A673 (cell line): ENCODE measurements at regions not wholly inside any gene's neighbourhood (a gene's known extent, or its start where the extent isn't known, plus 50 kb on each side); places are given as distances from the start of the nearest gene placed in this dataset.

Source experiments
- BruUV-seq: library from RNA; stranded (reverse); fragments of 400-500 nt; replicated peaks from 2 replicates; lab custom pipeline; 2021; lab: Mats Ljungman, UMichigan
- CTCF ChIA-PET: fragments of 300-600 bp; sonication (Branson Sonifier 250); formaldehyde crosslinking; loops from one replicate; lab custom pipeline; 2022; ENCODE audit warnings: antibody characterized with exemption; lab: Charles Lee
- POLR2A ChIA-PET: fragments of 300-600 bp; sonication (Branson Sonifier 250); formaldehyde crosslinking; loops from one replicate; lab custom pipeline; 2022; ENCODE audit warnings: antibody characterized with exemption; ENCODE audit not compliant: low non-redundant PET; lab: Charles Lee
- DNase-seq: peaks from one replicate; pipeline ENCODE4 v3.0.0-alpha.2; 2015; ENCODE audit warnings: low spot score
- H3K27ac ChIP-seq: fragments of 200-600 bp; sonication (generic); 2 replicates; pipeline ENCODE4 v1.5.1; 2016; ENCODE audit warnings: mixed run types, low read depth, mild to moderate bottlenecking, mixed read lengths, antibody characterized with exemption, low read length; ENCODE audit not compliant: poor library complexity, severe bottlenecking
- H3K27me3 ChIP-seq: fragments of 200-600 bp; sonication (generic); replicated peaks from 2 replicates; pipeline ENCODE4 v1.6.1; 2017; ENCODE audit warnings: mixed run types, low read depth, mild to moderate bottlenecking, mixed read lengths, antibody characterized with exemption, low read length; ENCODE audit not compliant: insufficient read depth, poor library complexity
- H3K36me3 ChIP-seq: fragments of 200-600 bp; sonication (generic); 2 replicates; pipeline ENCODE4 v1.6.1; 2016; ENCODE audit warnings: mixed run types, mild to moderate bottlenecking, mixed read lengths, antibody characterized with exemption, low read length; ENCODE audit not compliant: insufficient read depth, poor library complexity, severe bottlenecking
- H3K4me1 ChIP-seq: fragments of 200-600 bp; sonication (generic); 2 replicates; pipeline ENCODE4 v1.6.1; 2017; ENCODE audit warnings: mixed run types, mild to moderate bottlenecking, mixed read lengths, antibody characterized with exemption, low read length; ENCODE audit not compliant: insufficient read depth, poor library complexity, severe bottlenecking
- H3K4me3 ChIP-seq: fragments of 200-600 bp; sonication (generic); 2 replicates; pipeline ENCODE4 v1.5.1; 2016; ENCODE audit warnings: low read depth, mixed run types, mild to moderate bottlenecking, mixed read lengths, low read length; ENCODE audit not compliant: poor library complexity, severe bottlenecking
- H3K9me3 ChIP-seq: fragments of 200-600 bp; sonication (generic); 2 replicates; pipeline ENCODE4 v1.6.1; 2016; ENCODE audit warnings: mixed run types, low read depth, mild to moderate bottlenecking, mixed read lengths, antibody characterized with exemption, low read length; ENCODE audit not compliant: poor library complexity, severe bottlenecking
- EZH2 ChIP-seq: fragments of 200-600 bp; sonication (generic); IDR thresholded peaks from 2 replicates; pipeline ENCODE4 v1.6.1; 2017; ENCODE audit warnings: borderline replicate concordance, low read depth, mild to moderate bottlenecking, mixed read lengths, antibody characterized with exemption, low read length; ENCODE audit not compliant: poor library complexity, severe bottlenecking
- intact Hi-C: fragments of 100-400 bp; cut with micrococcal nuclease; formaldehyde crosslinking; loops from one replicate; pipeline ENCODE4 v1.10.0; 2022; ENCODE audit not compliant: unreplicated experiment
- TF ChIP-seq, protein P1 (sequence below): fragments of 300-800, 200-600 bp; sonication (generic); conservative IDR thresholded peaks from 2 replicates; pipeline ENCODE4 v1.5.1; 2017; ENCODE audit warnings: low read depth, mild to moderate bottlenecking, antibody characterized with exemption, low read length, moderate library complexity, mixed read lengths

DNA sequence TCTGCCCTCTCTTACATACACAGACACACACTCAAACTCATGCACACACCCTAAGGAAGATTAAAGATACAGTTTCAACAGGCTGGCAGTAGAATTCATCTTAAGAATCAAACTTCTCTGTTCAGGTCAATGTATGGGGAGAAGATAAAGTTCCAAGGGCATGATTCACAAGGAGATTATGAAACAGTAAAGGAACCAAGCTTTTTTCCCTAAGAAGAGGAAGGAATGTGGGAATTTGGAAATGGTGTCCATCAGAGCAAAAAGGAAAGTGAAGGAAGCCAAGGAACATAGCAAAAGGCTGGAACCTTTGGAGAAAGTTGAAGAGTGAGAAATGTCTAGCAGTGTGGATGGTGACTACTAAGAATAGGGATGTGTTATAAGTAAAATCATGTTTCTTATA, 191.0 kb upstream of the NPY2R start:
- H3K9me3 ChIP-seq = no peaks in the 10 kb centered on the region
- no peak overlapping the region for H3K4me3 ChIP-seq
- no peak for DNase-seq
- no peaks in the 10 kb centered on the region for H3K4me1 ChIP-seq
- no peaks in the 10 kb centered on the region for H3K27me3 ChIP-seq
- H3K36me3 ChIP-seq = no peaks in the 10 kb centered on the region
- no TSS peak for BruUV-seq
- intact Hi-C loops = no loop called here
- no peak overlapping the region for H3K27ac ChIP-seq
- ChIA-PET POLR2A (no interaction called here), CTCF (no interaction called here)
- TF ChIP-seq, protein P1, sequence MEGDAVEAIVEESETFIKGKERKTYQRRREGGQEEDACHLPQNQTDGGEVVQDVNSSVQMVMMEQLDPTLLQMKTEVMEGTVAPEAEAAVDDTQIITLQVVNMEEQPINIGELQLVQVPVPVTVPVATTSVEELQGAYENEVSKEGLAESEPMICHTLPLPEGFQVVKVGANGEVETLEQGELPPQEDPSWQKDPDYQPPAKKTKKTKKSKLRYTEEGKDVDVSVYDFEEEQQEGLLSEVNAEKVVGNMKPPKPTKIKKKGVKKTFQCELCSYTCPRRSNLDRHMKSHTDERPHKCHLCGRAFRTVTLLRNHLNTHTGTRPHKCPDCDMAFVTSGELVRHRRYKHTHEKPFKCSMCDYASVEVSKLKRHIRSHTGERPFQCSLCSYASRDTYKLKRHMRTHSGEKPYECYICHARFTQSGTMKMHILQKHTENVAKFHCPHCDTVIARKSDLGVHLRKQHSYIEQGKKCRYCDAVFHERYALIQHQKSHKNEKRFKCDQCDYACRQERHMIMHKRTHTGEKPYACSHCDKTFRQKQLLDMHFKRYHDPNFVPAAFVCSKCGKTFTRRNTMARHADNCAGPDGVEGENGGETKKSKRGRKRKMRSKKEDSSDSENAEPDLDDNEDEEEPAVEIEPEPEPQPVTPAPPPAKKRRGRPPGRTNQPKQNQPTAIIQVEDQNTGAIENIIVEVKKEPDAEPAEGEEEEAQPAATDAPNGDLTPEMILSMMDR = no peak

DNA sequence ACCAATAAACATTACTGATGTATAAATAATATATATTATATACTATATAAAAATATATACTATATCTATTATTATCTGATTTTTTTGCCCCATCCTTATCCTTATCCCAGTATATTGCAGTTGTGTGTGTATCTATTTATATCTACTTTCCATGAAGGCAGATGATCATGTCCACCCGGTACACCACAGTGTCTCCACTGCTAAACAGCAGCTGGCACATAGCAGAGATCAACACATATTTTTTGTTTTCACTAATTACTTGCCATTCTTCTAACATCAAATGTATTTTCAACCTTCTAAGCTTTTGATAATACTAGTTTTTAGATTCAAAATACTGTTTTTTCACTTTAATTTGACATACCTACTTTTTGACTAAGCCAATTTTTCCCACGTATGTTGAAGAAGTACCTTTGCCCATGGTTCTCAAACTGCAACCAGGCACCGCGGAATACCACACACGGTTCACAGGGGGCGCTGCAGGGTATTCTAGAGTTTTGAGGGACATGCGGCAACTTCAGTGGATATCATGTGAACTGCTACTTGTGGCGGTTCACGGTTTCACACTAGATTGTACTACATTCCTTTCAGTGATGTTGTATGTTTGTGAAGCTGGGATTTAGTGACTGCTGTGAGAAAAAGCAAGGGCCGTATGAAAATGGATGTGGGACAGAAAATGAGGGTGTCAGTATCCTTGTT, 182.5 kb upstream of the NPY2R start:
- peak; percentile 57 for DNase-seq
- Histone ChIP-seq H3K27me3 (no peaks in the 10 kb centered on the region), H3K36me3 (no peaks in the 10 kb centered on the region), H3K4me1 (no peaks in the 10 kb centered on the region), H3K9me3 (no peaks in the 10 kb centered on the region), H3K27ac (no peak overlapping the region), H3K4me3 (no peak overlapping the region)
- ChIA-PET POLR2A (no interaction called here), CTCF (interaction anchor here (0.6 kb wide), 1 partner anchor 328 kb away, joined by 4 read pairs; no protein-coding TSS in a partner anchor)
- TF ChIP-seq, protein P1 = peak; percentile 57
- no peak for TF ChIP-seq EZH2
- no TSS peak for BruUV-seq
- intact Hi-C loops = no loop called here

- H3K27me3 ChIP-seq = no peaks in the 10 kb centered on the region
- DNase-seq = peak; percentile 15
- H3K9me3 ChIP-seq = no peaks in the 10 kb centered on the region
- intact Hi-C loops = no loop called here
- ChIA-PET POLR2A (no interaction called here), CTCF (interaction anchor here (0.6 kb wide), 2 partner anchors 49 to 327 kb away, joined by 3 to 4 read pairs; no protein-coding TSS in a partner anchor)
- H3K4me3 ChIP-seq = no peak overlapping the region
- no peaks in the 10 kb centered on the region for H3K4me1 ChIP-seq
- TF ChIP-seq, protein P1 = no peak
- no peak for TF ChIP-seq EZH2
- no TSS peak for BruUV-seq
- no peaks in the 10 kb centered on the region for H3K36me3 ChIP-seq
- H3K27ac ChIP-seq = no peak overlapping the region
These were observed 181.7 kb upstream of the NPY2R start for GRCh38 chr4:155026715-155027114.
